ENCODE measurements at regions not wholly inside any gene's neighbourhood (a gene's known extent, or its start where the extent isn't known, plus 50 kb on each side); places are given as distances from the start of the nearest gene placed in this dataset.

DNA sequence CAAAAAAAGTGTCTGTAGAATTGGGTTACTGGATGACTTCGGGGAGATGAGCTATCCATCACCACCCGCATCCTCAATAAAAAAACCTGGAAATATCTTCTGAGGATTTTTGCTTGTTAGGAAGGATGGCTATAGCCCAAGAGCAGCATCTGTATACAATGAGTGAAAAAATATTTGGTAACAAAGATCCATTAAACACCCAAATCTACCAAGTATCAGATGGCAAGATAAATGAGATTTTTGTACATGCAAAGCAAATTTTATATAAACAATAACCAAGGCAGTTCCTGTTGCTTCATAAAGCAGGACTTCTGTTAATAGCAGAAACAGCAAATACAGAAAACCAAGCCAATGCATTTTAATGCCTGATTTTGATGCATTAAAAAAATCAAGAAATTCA, 166.6 kb downstream of the SLC28A3 start:
- no peak overlapping the region for H3K4me3 Mint-ChIP-seq
- no peak overlapping the region for H3K27ac Mint-ChIP-seq
- ATAC-seq (replicated peaks) (no peak), DNase-seq (no peak)
- peaks cover 0 to 6% of the 10 kb centered on the region in 2 donors for H3K4me1 Mint-ChIP-seq
- peaks cover 0 to 2% of the 10 kb centered on the region in 2 donors for H3K9me3 Mint-ChIP-seq
- peaks cover 10 to 14% of the 10 kb centered on the region in 2 donors for H3K27me3 Mint-ChIP-seq
- H3K36me3 Mint-ChIP-seq = no peaks in the 10 kb centered on the region

- DNase-seq = no peak
Measured at GRCh38 chr9:84174486-84174885, 166.1 kb downstream of the SLC28A3 start.

DNA sequence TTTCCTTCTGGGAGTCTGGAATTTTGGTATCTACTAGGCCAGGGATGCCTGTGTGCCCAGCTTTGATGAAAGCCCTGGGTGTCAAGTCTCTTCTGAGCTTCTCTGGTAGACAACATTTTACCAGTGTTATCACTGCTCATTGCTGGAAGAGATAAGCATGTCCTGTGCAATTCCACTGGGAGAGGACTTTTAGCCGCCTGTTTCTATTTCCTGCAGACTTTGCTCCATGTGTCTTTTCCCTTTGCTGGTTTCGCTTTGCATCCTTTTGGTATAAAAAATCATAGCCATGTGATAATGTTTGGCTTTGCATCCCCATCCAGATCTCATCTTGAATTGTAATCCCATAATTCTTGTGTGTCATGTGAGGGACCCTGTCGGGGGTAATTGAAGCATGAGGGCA, 163.2 kb downstream of the SLC28A3 start:
- ATAC-seq (replicated peaks) = no peak
- H3K36me3 Mint-ChIP-seq = no peaks in the 10 kb centered on the region
- peaks cover 10 to 25% of the 10 kb centered on the region in 2 donors for H3K27me3 Mint-ChIP-seq
- H3K4me3 Mint-ChIP-seq = no peak overlapping the region
- peaks cover 0 to 2% of the 10 kb centered on the region in 2 donors for H3K9me3 Mint-ChIP-seq
- no peak overlapping the region for H3K27ac Mint-ChIP-seq
- H3K4me1 Mint-ChIP-seq = peaks cover 0 to 12% of the 10 kb centered on the region in 2 donors
- no peak for DNase-seq

More at GRCh38 chr9:84174486-84174885, 166.1 kb downstream of the SLC28A3 start:
- Mint-ChIP-seq H3K36me3 (no peaks in the 10 kb centered on the region), H3K4me1 (peaks cover 0 to 6% of the 10 kb centered on the region in 2 donors), H3K9me3 (peaks cover 0 to 2% of the 10 kb centered on the region in 2 donors), H3K27me3 (peaks cover 10 to 16% of the 10 kb centered on the region in 2 donors), H3K4me3 (no peak overlapping the region), H3K27ac (no peak overlapping the region)
- ATAC-seq (replicated peaks) = no peak

- no peak overlapping the region for H3K27ac Mint-ChIP-seq
- peaks cover 0 to 6% of the 10 kb centered on the region in 2 donors for H3K4me1 Mint-ChIP-seq
- H3K27me3 Mint-ChIP-seq = peaks cover 3 to 16% of the 10 kb centered on the region in 2 donors
- DNase-seq (no peak), ATAC-seq (replicated peaks) (no peak)
- no peaks in the 10 kb centered on the region for H3K36me3 Mint-ChIP-seq
- H3K9me3 Mint-ChIP-seq = peaks cover 0 to 2% of the 10 kb centered on the region in 2 donors
- H3K4me3 Mint-ChIP-seq = no peak overlapping the region
Measured at GRCh38 chr9:84179531-84179930, 161.0 kb downstream of the SLC28A3 start.

DNA sequence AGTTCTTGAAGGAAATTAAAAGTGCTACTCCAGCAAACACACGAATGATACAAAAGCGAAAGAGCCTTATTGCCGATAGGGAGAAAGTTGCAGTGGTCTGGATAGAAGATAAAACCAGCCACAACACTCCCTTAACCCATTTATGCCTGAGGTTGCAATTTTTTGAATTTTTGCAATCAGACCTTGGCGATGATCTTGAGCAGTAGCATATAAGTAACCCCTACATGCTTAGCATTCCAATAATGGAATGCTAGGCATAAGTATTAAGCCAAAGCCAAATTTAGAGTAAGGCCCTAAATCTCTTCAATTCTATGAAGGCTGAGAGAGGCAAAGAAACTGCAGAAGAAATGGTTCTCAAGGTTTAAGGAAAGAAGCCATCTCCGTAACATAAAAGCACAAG, 153.5 kb downstream of the SLC28A3 start:
- ATAC-seq (replicated peaks) (no peak), DNase-seq (no peak)
- H3K4me3 Mint-ChIP-seq = no peak overlapping the region
- no peaks in the 10 kb centered on the region for H3K4me1 Mint-ChIP-seq
- H3K27me3 Mint-ChIP-seq = peaks cover 7 to 10% of the 10 kb centered on the region in 2 donors
- peaks cover 0 to 5% of the 10 kb centered on the region in 2 donors for H3K9me3 Mint-ChIP-seq
- no peak overlapping the region for H3K27ac Mint-ChIP-seq
- H3K36me3 Mint-ChIP-seq = no peaks in the 10 kb centered on the region

- no peak for ATAC-seq (replicated peaks)
- Mint-ChIP-seq H3K27me3 (peaks cover 15 to 19% of the 10 kb centered on the region in 2 donors), H3K27ac (no peak overlapping the region), H3K36me3 (no peaks in the 10 kb centered on the region), H3K9me3 (peaks cover 0 to 5% of the 10 kb centered on the region in 2 donors), H3K4me3 (no peak overlapping the region), H3K4me1 (no peaks in the 10 kb centered on the region)
- no peak for DNase-seq
Measured at GRCh38 chr9:84189904-84190303, 150.7 kb downstream of the SLC28A3 start.

DNA sequence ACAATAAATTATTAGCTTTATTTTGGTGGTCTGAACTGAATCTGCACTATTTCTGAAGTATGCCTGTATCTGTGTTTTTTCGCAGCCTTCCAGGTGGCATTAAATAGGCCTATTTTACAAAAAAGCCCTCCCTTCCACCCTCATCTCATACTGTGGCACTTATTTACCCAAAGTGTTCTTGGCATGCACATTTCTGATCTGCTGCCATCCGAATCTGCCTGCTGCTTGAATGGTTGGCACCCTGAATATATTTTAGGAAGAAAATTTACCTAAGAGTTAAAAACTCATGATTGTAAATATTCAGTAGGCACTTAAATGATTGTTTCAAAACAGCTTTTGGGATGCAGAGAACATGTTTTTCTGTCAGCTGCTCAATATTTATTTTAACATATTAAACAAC, 150.1 kb downstream of the SLC28A3 start:
- DNase-seq = no peak
- peaks cover 18 to 19% of the 10 kb centered on the region in 2 donors for H3K27me3 Mint-ChIP-seq
- no peaks in the 10 kb centered on the region for H3K36me3 Mint-ChIP-seq
- H3K27ac Mint-ChIP-seq = no peak overlapping the region
- H3K4me1 Mint-ChIP-seq = no peaks in the 10 kb centered on the region
- peaks cover 0 to 8% of the 10 kb centered on the region in 2 donors for H3K9me3 Mint-ChIP-seq
- no peak for ATAC-seq (replicated peaks)
- H3K4me3 Mint-ChIP-seq = no peak overlapping the region

GRCh38 chr9:84206801-84207370, 133.7 kb downstream of the SLC28A3 start:
- no peak for ATAC-seq (replicated peaks)
- no peaks in the 10 kb centered on the region for H3K9me3 Mint-ChIP-seq
- peaks cover 12 to 13% of the 10 kb centered on the region in 2 donors for H3K27me3 Mint-ChIP-seq
- no peak overlapping the region for H3K27ac Mint-ChIP-seq
- H3K4me3 Mint-ChIP-seq = no peak overlapping the region
- no peak for DNase-seq
- H3K36me3 Mint-ChIP-seq = no peaks in the 10 kb centered on the region
- no peaks in the 10 kb centered on the region for H3K4me1 Mint-ChIP-seq

DNA sequence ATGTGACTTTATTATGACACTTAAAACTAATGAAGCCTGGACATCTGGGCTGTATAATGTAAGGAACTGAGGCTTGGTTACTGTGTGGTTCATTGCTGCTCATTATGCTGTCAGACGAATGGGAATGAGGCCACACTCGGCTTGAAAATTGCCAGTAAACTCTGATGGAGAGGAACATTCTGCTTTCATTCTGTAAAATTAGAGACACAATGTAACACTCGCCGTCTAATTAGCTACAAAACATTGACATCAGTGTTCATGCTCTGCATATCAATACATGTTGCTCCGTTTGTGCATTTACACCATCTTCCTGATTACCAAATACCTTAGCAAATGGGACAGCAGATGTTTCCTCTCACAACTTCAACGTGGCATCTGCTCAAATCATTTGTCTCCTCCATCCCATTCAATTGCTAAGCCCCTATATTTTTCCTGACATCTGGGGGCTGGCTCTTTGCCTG, 133.0 kb downstream of the SLC28A3 start:
- H3K27ac Mint-ChIP-seq = no peak overlapping the region
- no peaks in the 10 kb centered on the region for H3K36me3 Mint-ChIP-seq
- H3K4me3 Mint-ChIP-seq = no peak overlapping the region
- no peaks in the 10 kb centered on the region for H3K9me3 Mint-ChIP-seq
- ATAC-seq (replicated peaks) = no peak
- peaks cover 7 to 12% of the 10 kb centered on the region in 2 donors for H3K27me3 Mint-ChIP-seq
- DNase-seq = no peak
- no peaks in the 10 kb centered on the region for H3K4me1 Mint-ChIP-seq

DNA sequence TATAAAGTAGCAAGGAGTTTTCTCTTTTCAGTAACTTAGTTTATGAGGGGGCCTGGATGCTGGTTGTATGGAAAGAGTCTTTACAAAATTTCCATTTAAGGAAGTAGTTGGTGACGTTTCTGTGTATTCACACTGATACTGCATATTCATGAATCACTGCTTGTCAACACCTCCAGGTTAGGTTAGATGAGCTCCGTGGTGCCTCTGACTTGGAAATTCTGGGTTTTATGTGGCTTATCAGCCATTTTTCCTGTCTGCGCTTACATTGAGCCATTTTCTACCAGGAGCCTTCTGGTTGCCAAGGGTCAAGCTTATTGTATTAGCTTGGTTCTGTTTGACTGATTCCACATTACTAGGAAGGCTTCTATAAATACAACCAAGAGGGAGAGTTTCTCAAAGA, 128.3 kb downstream of the SLC28A3 start:
- H3K27ac Mint-ChIP-seq = no peak overlapping the region
- H3K36me3 Mint-ChIP-seq = no peaks in the 10 kb centered on the region
- H3K4me3 Mint-ChIP-seq = no peak overlapping the region
- H3K27me3 Mint-ChIP-seq = peaks cover 0 to 6% of the 10 kb centered on the region in 2 donors
- no peaks in the 10 kb centered on the region for H3K9me3 Mint-ChIP-seq
- DNase-seq = no peak
- H3K4me1 Mint-ChIP-seq = no peaks in the 10 kb centered on the region
- ATAC-seq (replicated peaks) = no peak

DNA sequence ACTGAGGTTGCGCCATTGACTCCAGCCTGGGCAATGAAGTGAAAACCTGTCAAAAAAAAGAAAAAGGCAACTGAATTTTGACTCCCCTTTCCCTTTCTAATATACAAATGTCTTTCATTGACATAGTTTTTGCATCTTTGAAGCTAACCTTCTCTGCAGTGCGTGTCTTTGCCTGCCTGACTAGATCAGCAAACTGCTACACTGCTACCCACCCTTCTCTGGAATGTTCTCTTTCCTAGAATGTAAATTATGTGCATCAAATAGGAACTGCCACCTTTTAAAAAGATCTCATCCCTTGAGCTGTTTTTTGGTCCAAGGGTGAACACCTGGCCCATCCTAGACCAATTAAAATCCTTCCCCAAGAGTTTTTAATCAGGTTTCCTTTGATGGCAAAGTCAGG, 127.6 kb downstream of the SLC28A3 start:
- Mint-ChIP-seq H3K36me3 (no peaks in the 10 kb centered on the region), H3K4me3 (no peak overlapping the region), H3K27ac (no peak overlapping the region), H3K9me3 (no peaks in the 10 kb centered on the region), H3K27me3 (peaks cover 0 to 6% of the 10 kb centered on the region in 2 donors), H3K4me1 (no peaks in the 10 kb centered on the region)
- DNase-seq = no peak
- no peak for ATAC-seq (replicated peaks)

- no peak for DNase-seq
- H3K4me3 Mint-ChIP-seq = no peak overlapping the region
- H3K27ac Mint-ChIP-seq = no peak overlapping the region
- H3K27me3 Mint-ChIP-seq = peaks cover 0 to 15% of the 10 kb centered on the region in 2 donors
- H3K4me1 Mint-ChIP-seq = no peaks in the 10 kb centered on the region
- no peaks in the 10 kb centered on the region for H3K36me3 Mint-ChIP-seq
- H3K9me3 Mint-ChIP-seq = no peaks in the 10 kb centered on the region
- no peak for ATAC-seq (replicated peaks)
Measured at GRCh38 chr9:84216151-84216550, 124.4 kb downstream of the SLC28A3 start.

DNA sequence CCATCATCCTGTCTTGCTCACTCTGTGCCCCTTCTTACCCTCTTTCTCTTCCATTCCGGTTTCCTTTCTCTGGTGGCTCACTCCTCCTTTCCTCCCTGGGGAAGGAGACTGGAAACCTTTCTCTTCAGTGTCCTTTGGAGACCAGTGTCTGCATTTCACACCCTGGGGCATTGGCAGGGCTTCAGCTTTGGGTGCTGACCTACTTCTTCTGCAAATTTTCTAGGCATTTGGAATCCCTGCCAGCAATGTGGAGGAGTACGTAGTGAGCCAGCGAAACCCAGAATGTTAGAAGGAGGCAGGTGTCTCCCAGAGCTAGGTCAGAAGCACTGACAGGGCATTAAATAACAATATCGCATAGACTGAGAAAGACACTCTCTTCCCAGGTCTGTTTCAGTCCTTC, 122.2 kb downstream of the SLC28A3 start:
- Mint-ChIP-seq H3K4me3 (no peak overlapping the region), H3K27me3 (peaks cover 3 to 27% of the 10 kb centered on the region in 2 donors), H3K9me3 (peaks cover 7 to 10% of the 10 kb centered on the region in 2 donors), H3K36me3 (no peaks in the 10 kb centered on the region), H3K27ac (no peak overlapping the region), H3K4me1 (no peaks in the 10 kb centered on the region)
- DNase-seq (no peak), ATAC-seq (replicated peaks) (no peak)

DNA sequence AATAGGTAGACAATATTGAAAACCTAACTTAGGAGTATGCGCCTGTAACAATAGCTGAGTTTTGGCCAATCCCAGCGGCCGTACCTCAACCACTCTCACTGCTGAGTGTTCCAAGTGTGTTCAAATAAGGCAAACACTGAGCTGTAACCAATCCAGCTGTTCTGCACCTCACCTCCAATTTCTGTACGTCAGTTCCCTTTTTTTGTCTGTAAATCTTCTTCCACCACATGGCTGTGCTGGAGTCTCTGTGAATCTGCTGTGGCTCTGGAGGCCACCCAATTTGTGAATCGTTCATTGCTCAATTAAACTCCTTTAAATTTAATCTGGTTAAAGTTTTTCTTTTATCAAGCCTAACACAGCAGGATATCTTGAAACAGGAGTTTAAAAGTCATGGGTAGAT, 116.3 kb downstream of the SLC28A3 start:
- peaks cover 8 to 22% of the 10 kb centered on the region in 2 donors for H3K27me3 Mint-ChIP-seq
- no peak overlapping the region for H3K4me3 Mint-ChIP-seq
- DNase-seq = no peak
- no peaks in the 10 kb centered on the region for H3K4me1 Mint-ChIP-seq
- no peak for ATAC-seq (replicated peaks)
- H3K9me3 Mint-ChIP-seq = peaks cover 7 to 11% of the 10 kb centered on the region in 2 donors
- no peak overlapping the region for H3K27ac Mint-ChIP-seq
- no peaks in the 10 kb centered on the region for H3K36me3 Mint-ChIP-seq

Data from stimulated activated naive B cell treated with anti-CD40 and anti-IgM and Interleukin-4, amounts not matched to agents 10 μg/mL and 1 μg/mL and 100 μg/mL, for 72 hours (primary cell).